ENCODE measurements at regions not wholly inside any gene's neighbourhood (a gene's known extent, or its start where the extent isn't known, plus 50 kb on each side); places are given as distances from the start of the nearest gene placed in this dataset.

DNA sequence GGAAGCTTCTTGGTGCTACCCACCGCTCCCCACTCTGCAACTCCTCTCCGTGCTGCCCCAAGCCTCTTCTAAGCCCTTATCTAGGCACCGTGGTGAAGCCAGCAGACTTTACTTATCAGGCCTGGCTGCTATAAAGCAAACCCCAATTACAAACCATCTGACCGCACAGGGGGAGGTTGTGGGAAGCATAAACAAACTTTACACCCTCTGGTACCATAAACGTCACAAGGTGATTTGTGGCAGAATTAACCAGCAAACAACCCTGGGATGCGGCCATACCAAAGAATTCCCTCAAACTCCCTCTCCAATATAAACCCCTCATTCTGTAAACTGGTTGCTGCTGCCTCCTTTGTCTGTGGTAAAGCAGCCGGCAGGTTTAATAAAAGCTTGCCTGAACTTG, 55.2 kb downstream of the MAGEC2 start:
- no peak for DNase-seq (ENCODE audit: low spot score)
- in situ Hi-C loops (cut with HindIII; ENCODE audit: low sequenced_read_pairs), result no loop called here

DNA sequence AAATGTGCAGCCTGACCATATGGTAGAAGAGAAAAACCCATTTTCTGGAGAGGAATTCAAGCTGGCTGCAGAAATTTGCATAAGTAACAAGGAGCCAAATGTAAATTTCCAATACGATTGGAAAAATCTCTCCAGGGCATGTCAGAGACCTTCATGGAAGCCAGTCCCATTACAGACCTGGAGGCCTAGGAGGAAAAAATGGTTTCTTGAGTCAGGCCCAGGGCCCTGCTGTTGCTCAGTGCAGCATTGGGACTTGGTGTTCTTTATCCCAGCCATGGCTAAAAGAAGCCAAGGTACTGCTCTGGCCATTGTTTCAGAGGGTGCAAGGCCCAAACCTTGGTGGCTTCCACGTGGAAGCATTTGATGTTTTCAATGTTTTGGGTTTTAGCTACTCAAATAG, 70.6 kb downstream of the MAGEC2 start:
- in situ Hi-C loops (cut with HindIII; ENCODE audit: low sequenced_read_pairs), result no loop called here

DNA sequence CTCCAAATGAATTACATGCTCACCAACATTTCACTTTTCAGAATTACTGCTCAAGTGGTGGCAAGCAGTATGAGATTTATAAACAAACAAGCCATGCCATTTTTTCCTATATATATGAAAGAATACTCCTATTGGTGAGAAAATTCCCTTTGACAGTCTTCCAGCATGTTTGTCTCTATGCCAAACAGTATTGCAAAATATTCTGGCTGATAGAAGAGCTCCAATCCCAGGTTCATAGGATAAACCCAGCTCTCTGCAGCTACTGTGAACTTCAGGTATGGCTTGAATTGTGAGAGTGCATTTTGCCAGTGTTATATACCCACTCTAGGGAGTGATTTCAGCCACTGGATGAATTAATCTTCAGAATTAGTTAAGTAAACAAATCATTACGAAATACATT, 108.8 kb downstream of the MAGEC2 start:
- DNase-seq (ENCODE audit: low spot score), result no peak
- in situ Hi-C loops (cut with HindIII; ENCODE audit: low sequenced_read_pairs), result no loop called here

More for the DNA sequence above, 70.6 kb downstream of the MAGEC2 start:
- DNase-seq (ENCODE audit: low spot score), result no peak

DNA sequence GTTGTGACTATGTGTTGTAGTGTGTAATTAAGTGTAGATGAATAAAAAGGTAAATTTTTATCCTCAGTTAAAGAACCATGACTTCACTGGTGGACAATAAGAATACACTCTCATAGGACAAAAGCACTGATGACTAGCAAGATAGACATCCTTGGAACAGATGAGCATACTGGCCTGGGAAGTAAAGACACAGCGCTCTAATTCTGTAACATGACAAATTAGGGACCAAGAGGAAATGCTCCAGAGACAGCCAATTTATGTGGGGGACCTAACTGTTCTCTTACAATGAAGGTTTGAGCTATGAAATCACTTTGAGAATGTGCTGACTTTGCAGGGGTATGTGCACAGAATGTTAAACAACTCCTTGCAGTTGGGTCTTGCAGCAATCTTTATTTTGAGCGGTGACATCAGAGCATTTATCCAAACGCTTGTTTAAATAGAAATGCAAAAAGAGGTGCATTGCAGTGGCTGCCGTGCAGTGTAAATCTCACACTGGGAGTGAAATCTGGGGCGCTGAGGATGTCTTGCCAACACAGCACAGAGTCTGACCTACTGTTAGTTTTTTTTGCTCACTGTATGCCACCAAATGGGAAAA, 109.3 kb downstream of the MAGEC2 start:
- in situ Hi-C loops (cut with HindIII; ENCODE audit: low sequenced_read_pairs), result no loop called here
- peak; percentile 15 for DNase-seq (ENCODE audit: low spot score)

DNA sequence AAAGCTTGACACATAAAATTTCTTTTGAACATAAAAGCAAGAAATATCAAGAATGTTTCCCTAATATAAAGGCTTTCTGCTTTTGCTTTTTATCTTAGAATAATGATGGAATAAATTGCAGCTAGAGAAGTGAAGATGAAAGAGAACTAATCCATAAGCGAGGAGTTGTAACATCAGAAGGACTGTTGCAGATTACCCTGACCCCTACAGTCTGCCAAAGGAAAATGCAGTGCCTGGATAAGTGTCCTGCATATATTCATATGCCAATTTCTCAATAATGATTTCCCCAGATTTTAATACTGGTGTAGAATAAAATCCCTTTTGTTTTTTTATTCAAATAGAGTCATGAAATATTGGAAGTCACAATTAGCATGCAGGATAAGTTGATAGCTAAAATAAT, 115.9 kb downstream of the MAGEC2 start:
- DNase-seq (ENCODE audit: low spot score), result no peak
- in situ Hi-C loops (cut with HindIII; ENCODE audit: low sequenced_read_pairs), result no loop called here

DNA sequence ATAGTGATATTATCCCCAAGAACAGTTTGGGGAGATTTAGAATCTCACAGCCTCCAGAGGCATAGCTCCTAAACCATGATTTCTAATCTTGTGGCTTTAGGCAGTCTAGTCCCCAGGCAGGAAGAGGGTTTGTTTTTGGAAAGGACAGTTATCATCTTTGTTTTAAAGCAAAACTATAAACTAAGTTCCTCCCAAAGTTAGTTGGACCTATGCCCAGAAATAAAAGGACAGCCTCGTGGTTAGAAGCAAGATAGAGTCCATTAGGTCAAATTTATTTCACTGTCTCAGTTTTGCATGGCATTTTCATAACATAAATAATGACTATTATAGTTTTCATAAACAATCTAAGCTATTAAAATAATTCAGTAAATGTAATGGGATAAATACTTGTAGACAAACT, 120.5 kb downstream of the MAGEC2 start:
- no peak for DNase-seq (ENCODE audit: low spot score)
- in situ Hi-C loops (cut with HindIII; ENCODE audit: low sequenced_read_pairs), result no loop called here

DNA sequence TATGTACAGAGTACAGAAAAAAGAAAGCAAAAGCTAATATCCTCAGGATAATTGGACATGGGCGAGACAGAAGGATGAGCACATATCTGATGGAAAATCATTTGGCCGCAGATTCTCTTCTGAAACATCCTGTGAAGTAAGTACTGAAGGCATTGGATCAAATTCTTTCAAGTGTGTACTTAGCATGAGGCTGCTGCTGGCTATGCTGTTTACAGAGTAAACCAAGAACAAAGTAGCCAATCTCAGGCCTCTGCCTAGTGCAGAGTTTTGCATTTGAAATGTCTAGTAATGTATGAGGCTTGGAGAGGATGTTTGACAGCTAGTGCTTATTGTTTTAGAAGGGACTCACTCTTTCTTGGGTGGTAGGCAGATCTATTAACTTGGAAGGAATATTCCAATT, 128.5 kb downstream of the MAGEC2 start:
- no peak for DNase-seq (ENCODE audit: low spot score)
- in situ Hi-C loops (cut with HindIII; ENCODE audit: low sequenced_read_pairs), result no loop called here

DNA sequence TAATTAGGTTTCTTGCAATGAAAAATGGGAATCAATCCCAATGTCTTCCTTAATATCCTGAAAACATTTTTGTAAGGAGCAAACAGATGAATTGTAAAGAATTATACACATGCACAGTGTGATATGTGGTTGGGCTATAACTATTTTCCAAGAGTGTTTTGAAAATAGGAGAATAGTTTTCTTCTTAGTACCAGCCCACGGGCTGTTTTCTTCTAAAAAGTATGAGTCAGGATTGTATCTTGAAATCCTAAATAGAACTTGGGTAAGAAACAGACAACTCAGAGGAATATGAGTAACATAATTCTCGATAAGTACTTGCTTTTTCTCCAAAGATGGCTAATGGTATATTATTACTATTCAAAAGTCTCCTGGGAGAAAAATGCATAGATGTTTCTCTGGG, 136.7 kb downstream of the MAGEC2 start:
- DNase-seq (ENCODE audit: low spot score), result no peak
- in situ Hi-C loops (cut with HindIII; ENCODE audit: low sequenced_read_pairs), result no loop called here

DNA sequence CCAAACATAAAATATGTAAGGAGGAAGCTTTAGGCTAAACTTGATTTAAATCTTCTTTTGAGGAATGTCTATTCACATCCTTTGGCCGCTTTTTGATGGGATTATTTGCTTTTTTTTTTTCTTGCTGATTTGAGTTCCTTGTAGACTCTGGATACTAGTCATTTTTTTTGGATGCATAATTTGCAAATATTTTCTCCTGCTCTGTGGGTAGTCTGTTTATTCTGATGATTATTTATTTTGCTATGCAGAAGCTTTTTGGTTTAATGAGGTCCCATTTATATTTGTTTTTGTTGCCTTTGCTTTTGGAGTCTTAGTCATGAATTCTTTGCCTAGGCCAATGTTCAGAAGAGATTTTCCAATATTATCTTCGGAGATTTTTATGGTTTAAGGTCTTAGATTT, 144.9 kb downstream of the MAGEC2 start:
- in situ Hi-C loops (cut with HindIII; ENCODE audit: low sequenced_read_pairs), result no loop called here
- DNase-seq (ENCODE audit: low spot score), result no peak

DNA sequence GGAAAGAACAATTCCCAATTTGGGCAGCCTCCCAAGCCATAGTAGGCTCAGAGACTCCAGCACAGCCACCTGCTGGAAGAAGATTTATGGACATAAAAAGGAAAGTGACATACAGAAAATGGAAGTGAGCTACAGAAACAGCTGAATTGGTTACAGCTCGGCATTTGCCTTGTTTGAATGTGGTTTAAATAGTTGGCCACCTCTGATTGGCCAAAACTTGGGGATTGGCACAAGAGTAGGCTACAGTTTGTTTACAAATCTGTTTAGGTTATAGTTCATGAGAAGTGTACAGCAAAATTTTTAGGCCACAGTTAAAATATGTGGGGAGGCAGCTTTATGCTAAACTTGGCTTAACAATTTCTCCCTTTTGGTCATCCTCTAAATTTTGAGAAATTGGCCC, 150.4 kb downstream of the MAGEC1 start:
- DNase-seq (ENCODE audit: low spot score), result no peak
- in situ Hi-C loops (cut with HindIII; ENCODE audit: low sequenced_read_pairs), result no loop called here

DNA sequence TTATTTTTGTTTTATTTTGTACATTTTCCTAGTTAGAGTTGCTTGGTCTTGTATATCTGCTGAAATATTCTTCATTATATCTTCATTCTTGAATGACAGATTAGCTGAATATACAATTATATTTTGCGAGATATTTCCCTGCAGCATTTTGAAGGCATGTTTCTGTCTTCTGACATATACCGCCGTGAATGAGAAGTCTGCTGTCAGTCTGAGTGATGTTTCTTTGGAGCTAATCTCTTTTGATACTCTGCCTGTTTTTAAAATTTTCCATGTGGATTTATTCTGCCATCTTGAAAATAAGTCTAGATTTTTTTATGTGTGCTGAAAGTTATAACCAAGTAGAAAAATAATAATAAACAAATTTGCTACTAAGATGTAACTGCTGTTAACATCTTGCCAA, 148.5 kb downstream of the MAGEC1 start:
- no peak for DNase-seq (ENCODE audit: low spot score)
- in situ Hi-C loops (cut with HindIII; ENCODE audit: low sequenced_read_pairs), result no loop called here

DNA sequence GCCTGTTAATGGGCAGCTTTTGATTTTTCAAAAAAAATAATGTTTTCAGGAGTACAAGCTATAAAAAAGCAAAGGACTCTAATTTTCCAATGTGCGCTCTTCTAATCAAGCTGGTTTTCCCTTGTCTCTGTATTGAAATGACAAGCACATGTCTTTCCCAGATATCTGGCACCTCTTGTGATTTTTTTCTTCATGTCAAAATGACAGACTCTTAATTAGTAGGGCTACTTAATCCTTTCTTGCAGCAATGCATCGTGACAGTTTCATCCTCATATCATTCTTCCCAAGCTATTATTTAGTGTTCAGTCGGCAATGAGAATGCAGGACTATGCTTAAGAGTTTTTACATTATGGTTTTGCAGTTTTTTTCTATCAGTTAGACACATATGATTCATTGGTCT, 139.5 kb downstream of the MAGEC1 start:
- in situ Hi-C loops (cut with HindIII; ENCODE audit: low sequenced_read_pairs), result no loop called here
- DNase-seq (ENCODE audit: low spot score), result no peak

DNA sequence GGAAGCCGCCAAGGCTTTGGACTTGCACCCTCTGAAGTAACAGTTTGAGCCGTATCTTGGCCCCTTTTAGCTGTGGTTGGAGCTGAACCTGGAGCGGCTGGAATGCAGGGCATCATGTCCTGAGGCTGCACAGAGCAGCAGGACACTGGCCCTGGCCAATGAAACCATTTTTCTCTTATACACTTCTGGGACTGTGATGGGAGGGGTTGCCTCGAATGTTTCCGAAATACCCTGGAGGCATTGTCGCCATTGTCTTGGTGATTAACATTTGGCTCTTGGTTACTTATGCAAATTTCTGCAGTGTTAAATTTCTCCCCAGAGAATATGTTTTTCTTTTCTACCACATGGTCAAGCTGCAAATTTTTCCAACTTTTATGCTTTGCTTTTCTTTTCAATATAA, 137.2 kb downstream of the MAGEC1 start:
- in situ Hi-C loops (cut with HindIII; ENCODE audit: low sequenced_read_pairs), result no loop called here
- DNase-seq (ENCODE audit: low spot score), result no peak

DNA sequence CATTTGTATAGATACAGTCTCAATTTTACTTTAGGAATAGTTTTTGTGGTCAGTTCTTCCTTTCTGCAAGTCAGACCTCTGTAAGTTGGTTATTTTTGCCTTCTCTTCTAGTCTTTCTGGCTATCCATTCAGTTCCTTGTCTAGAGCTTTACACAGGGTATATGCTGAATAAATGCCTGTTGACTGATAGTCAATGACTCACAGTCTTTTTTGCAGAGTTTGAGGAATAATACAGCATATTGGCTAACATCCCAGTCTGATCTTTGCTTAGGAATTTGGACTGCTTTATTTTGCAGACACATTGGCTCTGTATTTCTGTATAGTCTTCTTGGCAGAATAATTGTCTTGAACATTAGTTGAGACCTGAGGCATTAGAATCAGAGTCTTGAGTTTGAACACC, 132.4 kb downstream of the MAGEC1 start:
- in situ Hi-C loops (cut with HindIII; ENCODE audit: low sequenced_read_pairs), result no loop called here
- no peak for DNase-seq (ENCODE audit: low spot score)

DNA sequence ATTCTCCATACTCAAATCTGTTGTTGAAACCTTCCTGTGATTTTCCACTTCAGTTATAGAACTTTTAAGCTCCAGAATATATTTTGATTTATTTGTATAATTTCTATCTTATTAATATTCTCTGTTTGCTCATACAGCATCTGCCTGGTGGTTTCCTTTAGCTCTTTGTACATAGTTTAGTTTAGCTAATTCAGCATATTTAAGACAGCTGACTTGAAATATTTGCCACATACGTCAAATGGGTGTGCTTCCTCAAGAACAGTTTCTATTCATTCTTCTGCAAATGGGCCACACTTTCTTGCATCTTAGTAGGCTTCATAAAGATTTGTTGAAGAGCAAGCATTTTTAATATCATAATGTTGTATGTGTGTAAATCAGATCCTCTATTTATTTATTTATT, 101.8 kb downstream of the MAGEC1 start:
- no peak for DNase-seq (ENCODE audit: low spot score)
- in situ Hi-C loops (cut with HindIII; ENCODE audit: low sequenced_read_pairs), result no loop called here

DNA sequence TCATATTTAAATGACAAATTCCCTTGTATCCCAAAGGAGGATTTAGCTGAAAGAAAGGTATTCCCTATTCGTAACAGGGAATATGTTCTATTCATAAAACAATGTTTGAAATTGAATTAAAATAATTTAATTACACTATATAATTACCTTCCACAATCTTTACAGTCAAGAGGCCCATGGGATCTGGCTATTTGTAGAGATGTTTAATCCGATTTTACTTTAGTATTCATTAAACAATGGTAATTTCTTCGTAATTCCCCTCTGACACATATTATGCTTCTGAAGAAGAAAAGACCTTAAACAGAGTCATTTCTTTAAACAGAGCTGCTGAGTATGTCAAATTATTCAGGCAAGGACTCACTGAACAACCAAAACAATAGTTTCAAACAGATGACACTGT, 98.8 kb downstream of the MAGEC1 start:
- DNase-seq (ENCODE audit: low spot score), result no peak
- in situ Hi-C loops (cut with HindIII; ENCODE audit: low sequenced_read_pairs), result no loop called here

DNA sequence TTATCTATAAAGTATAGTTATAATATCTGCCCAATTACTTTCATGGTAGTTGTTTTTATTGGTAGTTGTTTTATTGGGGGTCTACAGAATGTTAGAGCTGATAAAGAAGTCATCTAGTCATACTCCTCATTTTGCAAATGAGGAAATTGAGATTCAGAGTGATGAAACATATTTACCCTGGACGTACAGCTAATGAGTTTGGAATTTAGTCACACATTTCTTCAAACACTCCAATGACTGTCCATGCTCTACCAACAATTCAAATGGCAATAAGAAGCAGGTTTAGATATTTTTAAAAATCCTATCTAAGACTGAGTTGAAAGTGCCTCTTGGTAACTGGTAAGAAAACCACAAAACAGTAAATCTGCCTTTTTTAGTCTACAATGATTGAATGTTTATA, 98.2 kb downstream of the MAGEC1 start:
- DNase-seq (ENCODE audit: low spot score), result no peak
- in situ Hi-C loops (cut with HindIII; ENCODE audit: low sequenced_read_pairs), result no loop called here

DNA sequence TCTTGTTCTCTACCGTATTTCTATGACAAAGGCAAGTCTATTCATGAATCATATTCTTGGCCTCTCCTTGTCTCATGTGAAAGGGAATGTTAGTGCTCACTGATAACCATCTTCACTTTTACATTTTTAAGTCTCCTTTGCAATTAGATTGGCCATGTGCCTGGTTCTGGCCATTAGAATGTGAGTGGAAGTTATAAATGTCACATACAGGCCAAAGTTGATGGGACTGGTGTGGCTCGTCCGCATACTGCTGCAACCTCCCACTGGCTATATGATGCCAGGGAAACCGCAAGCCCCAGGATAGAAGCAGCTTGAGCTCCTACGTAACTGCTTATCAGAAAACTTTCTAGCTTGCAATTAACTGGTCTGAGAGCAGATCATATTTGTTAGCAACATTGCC, 86.1 kb downstream of the MAGEC1 start:
- DNase-seq (ENCODE audit: low spot score), result no peak
- in situ Hi-C loops (cut with HindIII; ENCODE audit: low sequenced_read_pairs), result no loop called here

DNA sequence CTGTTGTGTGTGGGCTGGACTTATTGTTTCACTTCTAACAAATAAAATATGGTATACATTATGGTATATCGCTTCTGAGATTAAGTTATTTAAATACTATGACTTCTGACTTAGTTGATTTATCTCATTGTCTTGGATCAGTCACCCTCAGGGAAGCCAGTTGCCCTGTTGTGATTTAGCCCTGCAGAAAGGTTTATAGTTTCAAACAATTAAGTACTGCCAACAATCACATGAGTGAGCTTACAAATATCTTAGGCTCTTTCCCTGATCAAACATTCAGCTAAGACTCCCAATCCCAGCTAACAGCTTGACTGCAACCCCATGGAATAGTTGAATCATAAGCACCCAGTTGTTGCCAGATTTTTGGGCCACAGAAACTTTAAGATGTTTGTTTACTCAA, 85.4 kb downstream of the MAGEC1 start:
- DNase-seq (ENCODE audit: low spot score), result no peak
- in situ Hi-C loops (cut with HindIII; ENCODE audit: low sequenced_read_pairs), result no loop called here

DNA sequence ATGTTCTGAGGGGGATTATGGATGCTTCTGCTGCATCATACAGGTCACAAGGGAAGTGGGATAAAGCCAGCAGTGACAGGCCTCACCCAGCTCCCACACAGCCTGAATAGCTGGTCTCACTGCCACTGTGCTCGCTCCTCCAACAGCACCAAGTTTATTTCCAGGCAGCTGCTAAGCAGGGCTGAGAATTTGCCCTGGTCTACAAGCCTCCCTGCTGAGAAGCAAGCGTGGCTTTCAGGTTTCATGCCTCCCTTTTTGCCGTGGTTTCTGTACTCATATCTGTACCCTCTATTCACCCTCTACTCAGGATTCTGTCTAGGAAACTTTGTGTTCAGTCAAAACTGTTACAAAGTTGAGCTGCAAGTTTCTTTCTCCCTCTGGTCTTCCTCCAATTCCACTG, 78.6 kb downstream of the MAGEC1 start:
- in situ Hi-C loops (cut with HindIII; ENCODE audit: low sequenced_read_pairs), result no loop called here

DNA sequence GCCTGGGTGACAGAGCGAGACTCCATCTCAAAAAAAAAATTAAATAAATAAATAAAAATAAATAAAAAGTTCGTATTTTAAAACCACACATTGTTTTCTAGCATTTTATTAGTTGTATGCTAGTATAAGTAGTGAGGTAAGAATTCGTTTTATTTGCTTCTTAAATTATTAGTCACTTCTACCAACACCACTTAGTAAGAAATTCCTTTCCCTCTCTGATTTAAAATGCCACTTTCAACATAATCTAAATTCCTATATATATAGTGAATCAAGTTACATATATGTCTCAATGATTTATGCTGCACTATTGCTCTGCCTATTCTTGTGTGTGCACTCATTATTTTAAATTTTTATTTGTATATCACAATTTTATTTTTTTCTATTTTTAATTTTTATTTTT, 72.1 kb downstream of the MAGEC1 start:
- no peak for DNase-seq (ENCODE audit: low spot score)
- in situ Hi-C loops (cut with HindIII; ENCODE audit: low sequenced_read_pairs), result no loop called here

More for the DNA sequence above, 78.6 kb downstream of the MAGEC1 start:
- no peak for DNase-seq (ENCODE audit: low spot score)

DNA sequence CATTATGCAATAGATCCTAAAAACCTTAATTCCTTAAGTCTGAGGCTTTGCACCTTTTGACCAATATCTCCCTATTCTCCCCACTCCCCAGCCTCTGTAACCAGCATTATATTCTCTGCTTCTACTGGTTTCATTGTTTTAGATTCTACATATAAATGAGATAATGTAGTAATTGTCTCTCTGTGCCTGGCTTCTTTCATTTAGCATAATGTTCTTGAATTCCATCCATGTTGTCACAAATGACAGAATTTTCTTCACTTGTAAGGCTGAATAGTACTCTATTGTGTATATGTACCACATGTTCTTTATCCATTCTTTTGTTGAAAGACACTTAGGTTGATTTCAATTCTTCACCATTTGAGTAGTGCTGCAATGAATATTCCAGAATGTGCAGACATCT, 66.0 kb downstream of the MAGEC1 start:
- DNase-seq (ENCODE audit: low spot score), result no peak
- in situ Hi-C loops (cut with HindIII; ENCODE audit: low sequenced_read_pairs), result no loop called here

Data from G401 (cell line).